ENCODE measurements at regions not wholly inside any gene's neighbourhood (a gene's known extent, or its start where the extent isn't known, plus 50 kb on each side); places are given as distances from the start of the nearest gene placed in this dataset.

DNA sequence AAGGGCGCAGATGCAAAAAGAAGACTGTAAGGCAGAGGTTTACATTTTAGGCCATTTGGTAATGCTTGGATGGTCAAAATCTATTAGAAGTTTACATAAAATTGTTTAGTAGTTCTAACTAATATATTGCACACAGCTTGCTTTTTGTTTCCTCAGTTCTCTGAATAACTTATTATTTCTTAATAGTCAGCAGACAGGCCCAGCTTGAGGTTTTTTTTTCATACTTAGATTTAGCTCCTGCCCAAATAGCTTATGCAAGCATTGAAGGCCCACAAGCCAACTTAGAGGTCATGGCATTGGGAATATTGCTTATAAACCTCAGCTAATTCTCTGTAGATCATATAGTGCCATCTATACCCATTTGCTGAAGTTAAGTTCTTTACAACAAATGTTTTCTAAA, 172.5 kb downstream of the RAP2B start:
- peak overlapping the region in 2 of 11 experiments; percentile 51 to 72; a peak in 4 of 22 replicates for H3K4me2 ChIP-seq
- H3K27ac ChIP-seq: peak overlapping the region in 3 of 11 experiments; percentile 35 to 59 (median 38); a peak in 4 of 22 replicates
- H4K20me1 ChIP-seq: no peaks in the 10 kb centered on the region
- no peaks in the 10 kb centered on the region for H3K36me3 ChIP-seq
- peak overlapping the region in 1 of 11 experiments; percentile 58; a peak in 1 of 22 replicates for H3K9ac ChIP-seq
- no peak for TF ChIP-seq Cebpa-rat (IDR thresholded peaks at IDR 0.05)
- H3K9me3 ChIP-seq (replicated peaks in 1 of 11): no peaks in the 10 kb centered on the region
- no peaks in the 10 kb centered on the region for H3K27me3 ChIP-seq
- H3K4me1 ChIP-seq: peaks cover 0 to 61% (median 5%) of the 10 kb centered on the region in 10 experiments; a peak in 10 of 20 replicates
- H3K4me3 ChIP-seq: no peak overlapping the region

DNA sequence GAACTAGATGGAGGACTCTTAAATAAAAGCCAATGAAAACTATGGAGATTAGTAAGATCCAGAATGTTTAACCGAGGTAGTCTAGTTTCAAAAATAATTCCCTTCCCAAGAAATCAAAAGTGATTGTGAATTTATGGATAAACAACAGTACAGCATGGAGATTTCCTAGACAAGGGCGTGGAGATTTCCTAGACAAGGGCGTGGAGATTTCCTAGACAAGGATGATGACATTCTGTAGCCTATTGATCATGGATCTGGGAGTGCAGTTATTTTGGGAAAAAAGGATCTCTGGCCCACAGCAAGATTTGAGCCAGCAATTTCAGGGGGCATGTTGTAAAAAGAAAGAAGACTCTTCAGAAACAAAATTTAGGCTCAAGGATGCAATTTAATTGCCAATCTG, 175.3 kb downstream of the RAP2B start:
- Histone ChIP-seq H3K4me2 (peak overlapping the region in 2 of 11 experiments; percentile 64 to 73; a peak in 4 of 22 replicates), H3K4me3 (no peak overlapping the region), H3K27ac (peak overlapping the region in 3 of 11 experiments; percentile 65 to 80 (median 66); a peak in 2 of 22 replicates), H3K9ac (no peak overlapping the region), H4K20me1 (no peaks in the 10 kb centered on the region), H3K36me3 (no peaks in the 10 kb centered on the region), H3K27me3 (no peaks in the 10 kb centered on the region), H3K9me3 (replicated peaks in 1 of 11) (peaks cover 0 to 20% (median 5%) of the 10 kb centered on the region in 11 experiments; a peak in 5 of 22 replicates), H3K4me1 (peaks cover 0 to 75% (median 5%) of the 10 kb centered on the region in 10 experiments; a peak in 10 of 20 replicates)
- no peak for TF ChIP-seq Cebpa-rat (IDR thresholded peaks at IDR 0.05)

DNA sequence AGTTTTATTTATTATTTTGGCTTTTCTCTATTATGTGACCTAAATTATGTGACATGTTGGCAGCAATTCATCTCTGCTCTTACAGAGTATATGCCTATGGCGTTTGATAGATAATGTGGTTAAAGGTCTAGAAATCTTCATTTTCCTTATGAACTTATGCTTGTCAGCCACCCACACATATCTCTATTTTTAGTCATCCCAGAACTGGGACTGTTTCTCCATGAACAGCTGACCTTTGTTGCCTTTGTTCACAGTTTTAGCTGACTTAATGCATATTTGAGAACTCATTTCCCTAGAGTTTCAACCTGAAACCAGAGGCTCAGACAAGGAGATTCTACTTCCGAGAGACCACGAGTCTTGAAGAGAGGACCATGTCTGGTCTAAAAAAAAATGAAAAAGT, 176.5 kb downstream of the RAP2B start:
- peak overlapping the region in 3 of 11 experiments; percentile 65 to 80 (median 66); a peak in 7 of 22 replicates for H3K27ac ChIP-seq
- H3K9me3 ChIP-seq (replicated peaks in 1 of 11): peaks cover 0 to 20% (median 5%) of the 10 kb centered on the region in 11 experiments; a peak in 5 of 22 replicates
- no peak overlapping the region for H3K4me3 ChIP-seq
- no peak for TF ChIP-seq Cebpa-rat (IDR thresholded peaks at IDR 0.05)
- H3K36me3 ChIP-seq: no peaks in the 10 kb centered on the region
- H3K4me2 ChIP-seq: peak overlapping the region in 3 of 11 experiments; percentile 56 to 73 (median 64); a peak in 6 of 22 replicates
- H4K20me1 ChIP-seq: no peaks in the 10 kb centered on the region
- H3K4me1 ChIP-seq: peaks cover 0 to 73% (median 0%) of the 10 kb centered on the region in 10 experiments; a peak in 6 of 20 replicates
- no peaks in the 10 kb centered on the region for H3K27me3 ChIP-seq
- peak overlapping the region in 3 of 11 experiments; percentile 2 to 59 (median 32); a peak in 3 of 22 replicates for H3K9ac ChIP-seq

DNA sequence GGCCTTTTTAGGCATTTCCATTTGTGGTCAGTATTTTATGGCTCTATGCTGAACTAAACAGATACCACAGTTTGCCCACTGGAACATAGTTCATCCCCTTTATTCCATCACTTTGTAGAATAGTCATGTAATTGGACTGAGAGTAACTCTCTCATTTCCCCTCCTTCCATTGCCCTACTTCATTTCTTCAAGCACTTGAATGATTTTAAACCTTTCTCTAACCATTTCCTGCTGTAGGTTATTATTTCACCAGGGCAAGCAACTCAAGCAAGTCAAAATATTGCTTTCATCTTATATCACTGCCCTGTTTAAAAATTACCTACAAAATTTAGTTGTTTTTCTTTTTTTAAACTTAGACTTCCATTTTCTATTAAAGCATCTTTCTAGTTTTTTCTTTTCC, 177.0 kb downstream of the RAP2B start:
- peaks cover 0 to 20% (median 5%) of the 10 kb centered on the region in 11 experiments; a peak in 5 of 22 replicates for H3K9me3 ChIP-seq (replicated peaks in 1 of 11)
- no peak overlapping the region for H3K4me3 ChIP-seq
- TF ChIP-seq Cebpa-rat (IDR thresholded peaks at IDR 0.05): no peak
- H4K20me1 ChIP-seq: no peaks in the 10 kb centered on the region
- no peaks in the 10 kb centered on the region for H3K36me3 ChIP-seq
- H3K4me2 ChIP-seq: peak overlapping the region in 3 of 11 experiments; percentile 56 to 73 (median 64); a peak in 6 of 22 replicates
- peaks cover 0 to 76% (median 0%) of the 10 kb centered on the region in 10 experiments; a peak in 6 of 20 replicates for H3K4me1 ChIP-seq
- peak overlapping the region in 3 of 11 experiments; percentile 65 to 80 (median 66); a peak in 7 of 22 replicates for H3K27ac ChIP-seq
- peak overlapping the region in 3 of 11 experiments; percentile 2 to 59 (median 32); a peak in 3 of 22 replicates for H3K9ac ChIP-seq
- H3K27me3 ChIP-seq: no peaks in the 10 kb centered on the region

DNA sequence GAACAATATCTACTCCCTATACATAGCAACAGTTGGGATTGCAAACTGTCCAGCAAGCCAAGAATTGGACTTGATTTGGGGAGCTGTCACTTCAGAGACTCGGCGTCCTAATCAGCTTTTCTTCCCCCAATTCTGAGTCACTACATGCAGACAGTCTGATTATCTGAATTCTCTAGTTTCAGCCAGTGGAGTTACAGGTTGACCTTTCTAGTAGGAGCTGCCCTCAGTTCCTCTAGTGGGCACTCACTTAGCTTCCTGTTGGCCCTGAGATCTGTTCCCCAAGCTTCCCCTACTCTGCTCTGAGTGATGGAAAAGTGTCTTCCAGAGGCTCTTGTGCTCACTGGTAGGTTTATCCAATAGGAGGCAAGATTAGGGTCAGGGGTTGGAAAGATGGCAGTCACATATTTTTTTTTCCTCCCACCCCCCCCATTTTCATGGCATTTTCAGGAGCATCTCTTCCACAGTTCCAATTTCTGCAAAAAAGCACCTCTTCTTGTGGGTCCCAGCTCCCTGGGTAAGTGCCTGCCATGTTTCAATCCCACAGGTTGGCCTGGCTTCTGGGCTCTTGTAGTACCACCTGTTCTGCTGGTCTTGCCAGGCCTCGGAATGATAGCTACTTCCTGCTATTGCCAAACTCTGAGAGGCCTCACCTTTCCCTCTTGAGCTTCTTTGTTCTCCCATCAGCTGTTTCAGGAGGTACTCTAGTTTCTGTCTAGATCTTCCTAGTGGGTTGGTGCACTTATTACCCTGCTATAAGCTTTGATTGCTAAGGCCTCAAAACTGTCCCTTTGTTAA, 182.2 kb downstream of the RAP2B start:
- peaks cover 0 to 47% (median 8%) of the 10 kb centered on the region in 11 experiments; a peak in 9 of 22 replicates for H3K9me3 ChIP-seq (replicated peaks in 1 of 11)
- TF ChIP-seq Cebpa-rat (IDR thresholded peaks at IDR 0.05): no peak
- no peaks in the 10 kb centered on the region for H4K20me1 ChIP-seq
- H3K27ac ChIP-seq: no peak overlapping the region
- H3K4me1 ChIP-seq: peaks cover 0 to 42% (median 0%) of the 10 kb centered on the region in 10 experiments; a peak in 6 of 20 replicates
- no peak overlapping the region for H3K9ac ChIP-seq
- H3K4me3 ChIP-seq: no peak overlapping the region
- H3K27me3 ChIP-seq: no peaks in the 10 kb centered on the region
- H3K36me3 ChIP-seq: no peaks in the 10 kb centered on the region
- peak overlapping the region in 1 of 11 experiments; percentile 21; a peak in 2 of 22 replicates for H3K4me2 ChIP-seq

DNA sequence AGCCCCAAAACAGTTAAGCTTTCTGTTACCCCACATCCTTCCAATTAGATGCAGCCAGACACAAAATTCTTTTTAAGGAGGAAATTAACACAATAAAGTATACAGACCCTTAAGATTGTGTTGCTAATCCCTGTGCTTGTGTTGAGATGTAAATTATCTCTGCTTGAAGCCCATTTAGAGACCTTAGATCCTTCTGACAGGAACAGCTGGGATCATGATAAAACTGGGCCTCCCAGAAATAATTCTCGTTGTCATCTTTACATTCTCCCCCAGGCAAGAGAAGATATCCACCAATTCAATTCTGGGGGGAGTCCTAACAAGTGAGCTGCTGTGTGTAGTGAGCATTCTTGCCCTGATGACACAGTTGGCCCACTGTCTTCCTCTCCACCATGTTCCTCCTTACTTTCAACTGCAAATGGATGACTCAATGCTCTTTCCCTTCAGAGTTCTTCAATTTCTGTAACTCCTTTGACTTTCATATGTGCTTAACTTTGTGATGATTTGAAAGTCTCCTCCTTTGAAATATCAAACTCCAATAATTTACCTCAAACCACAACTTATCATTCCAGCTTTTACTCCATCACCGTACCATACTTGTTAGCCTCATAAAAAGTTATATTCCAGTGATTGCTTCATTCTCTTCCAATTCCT, 186.6 kb downstream of the RAP2B start:
- Histone ChIP-seq H3K4me1 (peaks cover 0 to 31% (median 0%) of the 10 kb centered on the region in 10 experiments; a peak in 4 of 20 replicates), H3K9me3 (replicated peaks in 1 of 11) (peaks cover 0 to 33% (median 0%) of the 10 kb centered on the region in 11 experiments; a peak in 7 of 22 replicates), H3K27ac (peak overlapping the region in 1 of 11 experiments; percentile 2; a peak in 2 of 22 replicates), H3K9ac (no peak overlapping the region), H3K4me3 (no peak overlapping the region), H3K4me2 (peak overlapping the region in 2 of 11 experiments; percentile 5 to 22; a peak in 3 of 22 replicates), H3K36me3 (no peaks in the 10 kb centered on the region), H4K20me1 (no peaks in the 10 kb centered on the region), H3K27me3 (no peaks in the 10 kb centered on the region)
- TF ChIP-seq Cebpa-rat (IDR thresholded peaks at IDR 0.05): no peak

DNA sequence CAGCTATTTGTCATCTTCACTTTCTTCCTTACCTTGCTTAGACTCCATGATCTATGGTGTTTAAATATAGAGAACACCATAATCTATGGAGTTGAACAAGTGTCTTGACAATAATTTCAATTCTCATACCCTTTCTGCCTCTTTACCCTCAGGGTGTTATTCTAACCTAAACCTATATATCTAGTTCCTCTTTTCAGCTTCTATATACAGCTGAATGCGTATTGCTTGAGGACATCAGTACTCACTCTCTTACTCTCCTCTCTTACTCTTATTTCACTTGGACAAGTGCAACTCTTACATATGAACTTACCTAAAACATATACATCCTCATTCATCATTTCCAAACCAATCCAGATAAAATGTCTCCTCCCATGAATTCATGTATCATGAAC, 187.1 kb downstream of the RAP2B start:
- H3K36me3 ChIP-seq: no peaks in the 10 kb centered on the region
- H3K27ac ChIP-seq: 0 out of 22 replicates have a peak overlapping the region, but pooled peaks of 1 of the 11 experiments have one; percentile 2
- no peak overlapping the region for H3K4me3 ChIP-seq
- peaks cover 0 to 25% (median 0%) of the 10 kb centered on the region in 10 experiments; a peak in 4 of 20 replicates for H3K4me1 ChIP-seq
- no peaks in the 10 kb centered on the region for H3K27me3 ChIP-seq
- no peak overlapping the region for H3K9ac ChIP-seq
- no peaks in the 10 kb centered on the region for H4K20me1 ChIP-seq
- H3K9me3 ChIP-seq (replicated peaks in 1 of 11): peaks cover 0 to 33% (median 0%) of the 10 kb centered on the region in 11 experiments; a peak in 7 of 22 replicates
- TF ChIP-seq Cebpa-rat (IDR thresholded peaks at IDR 0.05): no peak
- peak overlapping the region in 2 of 11 experiments; percentile 5 to 22; a peak in 3 of 22 replicates for H3K4me2 ChIP-seq

DNA sequence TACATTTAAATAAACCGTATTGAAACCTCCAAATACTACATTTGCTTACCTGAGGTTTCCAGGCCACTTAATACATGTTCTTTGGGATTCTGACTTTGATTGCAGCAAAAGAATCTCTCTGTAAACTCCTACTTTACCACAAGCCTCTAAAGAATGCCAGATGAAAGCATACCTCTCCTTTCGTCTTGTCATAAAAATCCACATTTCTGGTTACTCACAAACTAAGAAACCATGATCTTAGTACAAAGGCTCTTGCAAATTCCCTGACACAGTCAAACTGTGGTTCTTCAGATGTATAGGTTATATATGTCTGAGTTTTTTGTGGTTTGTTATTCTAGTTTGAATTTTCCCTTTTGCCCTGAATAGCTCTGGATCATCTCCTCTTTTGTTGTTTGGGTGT, 188.4 kb downstream of the RAP2B start:
- H3K9ac ChIP-seq: no peak overlapping the region
- peaks cover 0 to 27% (median 0%) of the 10 kb centered on the region in 11 experiments; a peak in 6 of 22 replicates for H3K9me3 ChIP-seq (replicated peaks in 1 of 11)
- no peak overlapping the region for H3K4me2 ChIP-seq
- peaks cover 0 to 21% (median 0%) of the 10 kb centered on the region in 10 experiments; a peak in 4 of 20 replicates for H3K4me1 ChIP-seq
- H3K27ac ChIP-seq: no peak overlapping the region
- H4K20me1 ChIP-seq: no peaks in the 10 kb centered on the region
- TF ChIP-seq Cebpa-rat (IDR thresholded peaks at IDR 0.05): no peak
- no peaks in the 10 kb centered on the region for H3K27me3 ChIP-seq
- H3K4me3 ChIP-seq: no peak overlapping the region
- H3K36me3 ChIP-seq: no peaks in the 10 kb centered on the region

Measured in BLaER1 treated with 17β-estradiol and CSF1 and Interleukin-3, amounts not matched to agents 10 nM and 100 nM (cell line).